HG02970 (cell line): ENCODE measurements at regions not wholly inside any gene's neighbourhood (a gene's known extent, or its start where the extent isn't known, plus 50 kb on each side); places are given as distances from the start of the nearest gene placed in this dataset.

Source experiments
- ATAC-seq: cut with Tn5 transposase; IDR thresholded peaks from one replicate; pipeline ENCODE4 v1.9.1; 2021; ENCODE audit warnings: mild to moderate bottlenecking, moderate library complexity, moderate number of reproducible peaks; ENCODE audit not compliant: unreplicated experiment, low FRiP score

- ATAC-seq, result no peak
These were observed 1226.8 kb upstream of the CITED2 start for GRCh38 chr6:140601021-140601808.

- ATAC-seq, result no peak
These were observed 1225.5 kb upstream of the CITED2 start for GRCh38 chr6:140599916-140600315.

GRCh38 chr6:140597181-140597580 is 1222.7 kb upstream of the CITED2 start:
- no peak for ATAC-seq

- ATAC-seq, result no peak
These were observed 1220.3 kb upstream of the CITED2 start for GRCh38 chr6:140594806-140595128.

GRCh38 chr6:140592877-140593276 is 1218.4 kb upstream of the CITED2 start:
- ATAC-seq, result no peak

- ATAC-seq, result no peak
These were observed 1216.2 kb upstream of the CITED2 start for GRCh38 chr6:140590641-140591040.

GRCh38 chr6:140586426-140587061 is 1212.1 kb upstream of the CITED2 start:
- ATAC-seq, result peak; percentile 79

GRCh38 chr6:140581601-140582000 is 1207.2 kb upstream of the CITED2 start:
- ATAC-seq, result no peak

GRCh38 chr6:140579918-140580317 is 1205.5 kb upstream of the CITED2 start:
- ATAC-seq, result no peak

- ATAC-seq, result no peak
These were observed 1201.6 kb upstream of the CITED2 start for GRCh38 chr6:140576004-140576555.

GRCh38 chr6:140572867-140573266 is 1198.4 kb upstream of the CITED2 start:
- ATAC-seq, result no peak

- ATAC-seq, result no peak
These were observed 1197.7 kb upstream of the CITED2 start for GRCh38 chr6:140572129-140572528.

GRCh38 chr6:140571145-140571544 is 1196.7 kb upstream of the CITED2 start:
- ATAC-seq, result no peak

- ATAC-seq, result no peak
These were observed 1193.0 kb upstream of the CITED2 start for GRCh38 chr6:140567466-140567865.

GRCh38 chr6:140566781-140567277 is 1192.4 kb upstream of the CITED2 start:
- ATAC-seq, result no peak

GRCh38 chr6:140563728-140564127 is 1189.3 kb upstream of the CITED2 start:
- no peak for ATAC-seq

- no peak for ATAC-seq
These were observed 1187.3 kb upstream of the CITED2 start for GRCh38 chr6:140561701-140562100.

- ATAC-seq, result no peak
These were observed 1186.2 kb upstream of the CITED2 start for GRCh38 chr6:140560671-140561070.

GRCh38 chr6:140559458-140559857 is 1185.0 kb upstream of the CITED2 start:
- ATAC-seq, result no peak

- no peak for ATAC-seq
These were observed 1180.0 kb upstream of the CITED2 start for GRCh38 chr6:140554421-140554820.

- ATAC-seq, result no peak
These were observed 1173.9 kb upstream of the CITED2 start for GRCh38 chr6:140548366-140548765.

GRCh38 chr6:140546640-140547039 is 1172.2 kb upstream of the CITED2 start:
- ATAC-seq, result no peak
